H1 (cell line): ENCODE measurements at regions not wholly inside any gene's neighbourhood (a gene's known extent, or its start where the extent isn't known, plus 50 kb on each side); places are given as distances from the start of the nearest gene placed in this dataset.

ENCODE experiments used
- CTCF ChIA-PET: fragments of 300-600 bp; sonication (Branson Sonifier 250); formaldehyde crosslinking; loops from one replicate; lab custom pipeline; 2021; ENCODE audit not compliant: partially characterized antibody; lab: Charles Lee
- POLR2A ChIA-PET: fragments of 300-600 bp; sonication (Branson Sonifier 250); formaldehyde crosslinking; loops from one replicate; lab custom pipeline; 2021; ENCODE audit warnings: inconsistent platforms; ENCODE audit not compliant: partially characterized antibody; lab: Charles Lee
- DNase-seq, 2 experiments: peaks; one replicate each; pipeline versions ENCODE4 v3.0.0 to v3.0.0-alpha.2; 2010 to 2022; ENCODE audit warnings: low spot score in 2 of 2, low read depth in 1 of 2, mixed read lengths in 1 of 2
- FAIRE-seq: peaks from 2 replicates; lab custom pipeline; 2011; peaks lifted over from hg19 to GRCh38; lab: Jason Lieb, UNC
- H2AFZ ChIP-seq: 2 replicates; pipeline ENCODE4 v1.8.1; 2012; ENCODE audit warnings: low read length, inconsistent platforms
- H2AK5ac ChIP-seq: 2 replicates; pipeline ENCODE4 v1.6.1; 2013; ENCODE audit warnings: low read depth, low read length
- H2BK120ac ChIP-seq: replicated peaks from 2 replicates; pipeline ENCODE3; 2013; ENCODE audit warnings: low read depth, low read length, inconsistent platforms
- H2BK12ac ChIP-seq: 2 replicates; pipeline ENCODE4 v1.6.1; 2013; ENCODE audit warnings: low read depth, low read length
- H2BK15ac ChIP-seq: 2 replicates; pipeline ENCODE4 v1.6.1; 2013; ENCODE audit warnings: low read length
- H2BK20ac ChIP-seq: 2 replicates; pipeline ENCODE4 v1.6.1; 2013; ENCODE audit warnings: low read length
- H2BK5ac ChIP-seq: 2 replicates; pipeline ENCODE4 v1.6.1; 2013; ENCODE audit warnings: low read depth, low read length
- H3K14ac ChIP-seq: 2 replicates; pipeline ENCODE4 v1.6.1; 2013; ENCODE audit warnings: inconsistent platforms; ENCODE audit not compliant: insufficient read length
- H3K18ac ChIP-seq: 2 replicates; pipeline ENCODE4 v1.6.1; 2013; ENCODE audit warnings: low read length; ENCODE audit errors: extremely low read depth
- H3K23ac ChIP-seq: 2 replicates; pipeline ENCODE4 v1.6.1; 2013; ENCODE audit warnings: inconsistent platforms; ENCODE audit not compliant: insufficient read length
- H3K23me2 ChIP-seq: 2 replicates; pipeline ENCODE4 v1.6.1; 2013; ENCODE audit warnings: low read depth, low read length
- H3K27ac ChIP-seq: 2 replicates; pipeline ENCODE4 v1.6.1; 2011; ENCODE audit warnings: low read depth, low read length, inconsistent platforms
- H3K27me3 ChIP-seq, 4 experiments: replicated peaks in 1 of 4; 1 replicate in 1 of 4; 2 replicates in 3 of 4; pipeline versions ENCODE4 v1.6.1 to v1.8.1; 2011 to 2013; ENCODE audit warnings: low read length in 3 of 4, mild to moderate bottlenecking in 3 of 4, inconsistent platforms in 2 of 4, mixed read lengths in 2 of 4, moderate library complexity in 1 of 4; ENCODE audit not compliant: control insufficient read depth in 3 of 4, insufficient read depth in 3 of 4; ENCODE audit errors: extremely low read depth in 1 of 4
- H3K36me3 ChIP-seq, 4 experiments: 2 replicates each; pipeline versions ENCODE4 v1.6.1 to v1.8.1; 2011 to 2013; ENCODE audit warnings: mild to moderate bottlenecking in 4 of 4, low read length in 3 of 4, moderate library complexity in 2 of 4, control low read depth in 1 of 4, inconsistent platforms in 1 of 4; ENCODE audit not compliant: insufficient read depth in 4 of 4, control insufficient read depth in 2 of 4
- H3K4ac ChIP-seq: replicated peaks from 2 replicates; pipeline ENCODE3; 2013; ENCODE audit warnings: low read length, low read depth, mixed read lengths, inconsistent platforms; ENCODE audit not compliant: insufficient read length
- H3K4me1 ChIP-seq, 4 experiments: replicated peaks in 1 of 4; 1 replicate in 1 of 4; 2 replicates in 3 of 4; pipeline versions ENCODE4 v1.6.1 to v1.8.1; 2011 to 2013; ENCODE audit warnings: low read length in 3 of 4, inconsistent platforms in 2 of 4, mixed read lengths in 1 of 4; ENCODE audit not compliant: insufficient read depth in 4 of 4, control insufficient read depth in 3 of 4
- H3K4me2 ChIP-seq, 2 experiments: 2 replicates each; pipeline versions ENCODE4 v1.6.1 to v1.8.1; 2011 to 2013; ENCODE audit warnings: low read depth in 2 of 2, low read length in 2 of 2, control low read depth in 1 of 2, inconsistent platforms in 1 of 2, mild to moderate bottlenecking in 1 of 2; ENCODE audit not compliant: insufficient read depth in 1 of 2
- H3K4me3 ChIP-seq, 4 experiments: fragments of 200-600, 300-600 bp in 1 of 4; sonication (generic), shearing (Covaris generic), sonication (Bioruptor Twin) in 1 of 4; 2 replicates each; pipeline versions ENCODE4 v1.5.1 to v1.8.1; 2011 to 2016; ENCODE audit warnings: low read length in 4 of 4, low read depth in 3 of 4, control low read depth in 2 of 4, inconsistent platforms in 2 of 4, mild to moderate bottlenecking in 2 of 4, mixed read lengths in 1 of 4, moderate library complexity in 1 of 4; ENCODE audit not compliant: insufficient read depth in 2 of 4; ENCODE audit errors: extremely low read depth in 1 of 4
- H3K56ac ChIP-seq: replicated peaks from 2 replicates; pipeline ENCODE3; 2013; ENCODE audit warnings: low read depth, mild to moderate bottlenecking, mixed read lengths, low read length, inconsistent platforms; ENCODE audit not compliant: insufficient read length
- H3K79me1 ChIP-seq: 2 replicates; pipeline ENCODE4 v1.6.1; 2013; ENCODE audit warnings: low read depth, low read length, control low read depth
- H3K79me2 ChIP-seq, 2 experiments: 2 replicates each; pipeline versions ENCODE4 v1.6.1 to v1.8.1; 2012 to 2013; ENCODE audit warnings: low read length in 2 of 2, mild to moderate bottlenecking in 2 of 2, inconsistent platforms in 1 of 2; ENCODE audit not compliant: insufficient read depth in 2 of 2, control insufficient read depth in 1 of 2
- H3K9ac ChIP-seq, 4 experiments: replicated peaks in 1 of 4; 1 replicate in 1 of 4; 2 replicates in 3 of 4; pipeline versions ENCODE4 v1.6.1 to v1.8.1; 2011 to 2013; ENCODE audit warnings: low read depth in 3 of 4, low read length in 3 of 4, control low read depth in 2 of 4, mild to moderate bottlenecking in 2 of 4, moderate library complexity in 2 of 4, inconsistent platforms in 1 of 4; ENCODE audit errors: extremely low read depth in 1 of 4
- H3K9me3 ChIP-seq, 2 experiments: 2 replicates each; pipeline versions ENCODE4 v1.6.1 to v1.8.1; 2012 to 2013; ENCODE audit warnings: mild to moderate bottlenecking in 2 of 2, moderate library complexity in 2 of 2, control low read depth in 1 of 2, inconsistent platforms in 1 of 2, low read depth in 1 of 2, low read length in 1 of 2, mixed read lengths in 1 of 2; ENCODE audit not compliant: insufficient read depth in 2 of 2
- H4K20me1 ChIP-seq, 2 experiments: replicated peaks in 1 of 2; 2 replicates each; pipeline versions ENCODE3 to v1.8.1; 2011 to 2013; ENCODE audit warnings: inconsistent platforms in 2 of 2, low read length in 2 of 2, mild to moderate bottlenecking in 1 of 2; ENCODE audit not compliant: insufficient read depth in 2 of 2, control insufficient read depth in 1 of 2
- H4K5ac ChIP-seq: 2 replicates; pipeline ENCODE4 v1.6.1; 2013; ENCODE audit warnings: low read length, low read depth, mixed read lengths, inconsistent platforms; ENCODE audit not compliant: insufficient read length
- H4K8ac ChIP-seq: 2 replicates; pipeline ENCODE4 v1.8.0; 2013; ENCODE audit warnings: mild to moderate bottlenecking, moderate library complexity, low read length, inconsistent platforms; ENCODE audit not compliant: insufficient read depth; ENCODE audit errors: extremely low read depth
- H4K91ac ChIP-seq: replicated peaks from 2 replicates; pipeline ENCODE3; 2013; ENCODE audit warnings: low read length, mixed read lengths, inconsistent platforms; ENCODE audit not compliant: insufficient read length
- CHD2 ChIP-seq: IDR thresholded peaks from 2 replicates; pipeline ENCODE4 v1.6.1; 2012; ENCODE audit warnings: low read length, improper control_type of control experiment
- CTBP2 ChIP-seq: IDR thresholded peaks from 2 replicates; pipeline ENCODE4 v1.7.0; 2011; ENCODE audit warnings: borderline replicate concordance, mild to moderate bottlenecking, moderate library complexity, mixed read lengths, low read length; ENCODE audit not compliant: insufficient read depth, insufficient read length
- FOSL1 ChIP-seq: IDR thresholded peaks from 2 replicates; pipeline ENCODE4 v1.6.1; 2011; ENCODE audit warnings: mild to moderate bottlenecking, low read depth, low read length, moderate library complexity; ENCODE audit not compliant: insufficient read depth
- KDM5A ChIP-seq: fragments of 200-600 bp; IDR thresholded peaks from 2 replicates; pipeline ENCODE4 v1.7.1; 2012; ENCODE audit warnings: mild to moderate bottlenecking, low read length, inconsistent platforms, mixed read lengths
- POU5F1 ChIP-seq: IDR thresholded peaks from 2 replicates; pipeline ENCODE4 v1.6.1; 2011; ENCODE audit warnings: low read depth, mild to moderate bottlenecking, low read length, moderate library complexity
- RAD21 ChIP-seq, 2 experiments: IDR thresholded peaks in 1 of 2; conservative IDR thresholded peaks in 1 of 2; 2 replicates each; pipeline ENCODE4 v1.6.1; 2011; ENCODE audit warnings: low read depth in 2 of 2, low read length in 2 of 2, improper control_type of control experiment in 1 of 2, inconsistent platforms in 1 of 2, mild to moderate bottlenecking in 1 of 2, moderate library complexity in 1 of 2
- RNF2 ChIP-seq: fragments of 200-900, 300-1000 bp; sonication (generic); IDR thresholded peaks from 2 replicates; pipeline ENCODE4 v1.7.1; 2016; ENCODE audit warnings: borderline replicate concordance, low read depth, mild to moderate bottlenecking, antibody characterized with exemption, low read length; ENCODE audit not compliant: poor library complexity, severe bottlenecking; ENCODE audit errors: missing control alignments
- SAP30 ChIP-seq: fragments of 300-600 bp; sonication (generic); IDR thresholded peaks from 2 replicates; pipeline ENCODE4 v1.7.1; 2012; ENCODE audit warnings: low read length, moderate library complexity, mild to moderate bottlenecking, inconsistent platforms; ENCODE audit not compliant: insufficient read depth, insufficient replicate concordance
- WGBS, 2 experiments: shearing (Covaris generic) in 1 of 2; methylation state at CpG; one replicate each; pipeline versions ENCODE4 v1.1.6 to v1.1.7; 2013 to 2015; ENCODE audit warnings: low lambda C conversion rate in 2 of 2, mixed read lengths in 2 of 2, inconsistent platforms in 1 of 2, low coverage in 1 of 2, missing lambda C conversion rate in 1 of 2; ENCODE audit not compliant: insufficient replicate concordance in 2 of 2, insufficient coverage in 1 of 2, insufficient read length in 1 of 2; ENCODE audit errors: extremely low coverage in 1 of 2, missing lambda C conversion rate in 1 of 2; 5-methylcytosine and 5-hydroxymethylcytosine counted together
- TF ChIP-seq, protein P1 (sequence below): IDR thresholded peaks from 2 replicates; pipeline ENCODE4 v1.6.1; 2011; ENCODE audit warnings: low read depth, mild to moderate bottlenecking, low read length; ENCODE audit not compliant: insufficient read depth

DNA sequence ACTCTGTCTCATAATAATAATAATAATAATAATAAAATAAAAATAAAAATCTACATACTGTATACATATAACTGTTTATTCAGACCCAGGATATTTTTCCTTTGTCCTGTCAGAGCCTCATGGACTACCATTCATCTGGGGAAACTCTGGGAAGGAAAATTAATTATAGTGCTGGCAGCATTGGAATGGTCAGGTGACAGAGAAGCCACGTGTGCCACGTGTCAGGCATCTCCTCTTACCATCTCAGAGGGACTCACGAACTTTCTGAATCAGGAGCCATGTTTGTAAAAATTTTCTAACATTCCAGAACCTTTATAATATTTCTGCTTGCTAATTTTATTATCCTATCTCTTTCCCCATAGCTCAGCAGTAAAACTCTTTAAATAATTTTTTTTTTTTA is 97.8 kb upstream of the HNRNPU start:
- H4K91ac ChIP-seq: no peak overlapping the region
- H2AFZ ChIP-seq: no peak overlapping the region
- no peaks in the 10 kb centered on the region for H3K23me2 ChIP-seq
- H2AK5ac ChIP-seq: no peak overlapping the region
- FAIRE-seq (no peak), DNase-seq (no peak)
- no peak overlapping the region for H3K4me3 ChIP-seq
- H4K5ac ChIP-seq: no peak overlapping the region
- H3K4ac ChIP-seq: no peak overlapping the region
- no peak for TF ChIP-seq SAP30
- TF ChIP-seq RAD21 (IDR thresholded peaks at IDR 0.05 in 1 of 2, conservative IDR thresholded peaks at IDR 0.05 in 1 of 2; ENCODE audit: low read depth in 2 of 2, low read length in 2 of 2): no peak
- TF ChIP-seq FOSL1: no peak
- no peak for TF ChIP-seq CHD2
- no peak for TF ChIP-seq CTBP2
- no peak for TF ChIP-seq KDM5A
- TF ChIP-seq POU5F1: no peak
- TF ChIP-seq RNF2: no peak
- TF ChIP-seq, protein P1, sequence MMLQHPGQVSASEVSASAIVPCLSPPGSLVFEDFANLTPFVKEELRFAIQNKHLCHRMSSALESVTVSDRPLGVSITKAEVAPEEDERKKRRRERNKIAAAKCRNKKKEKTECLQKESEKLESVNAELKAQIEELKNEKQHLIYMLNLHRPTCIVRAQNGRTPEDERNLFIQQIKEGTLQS: no peak
- no peak overlapping the region for H3K4me2 ChIP-seq
- no peaks in the 10 kb centered on the region for H3K27me3 ChIP-seq
- no peak overlapping the region for H3K27ac ChIP-seq
- no peak overlapping the region for H2BK12ac ChIP-seq
- H3K56ac ChIP-seq: no peak overlapping the region
- no peak overlapping the region for H2BK5ac ChIP-seq
- H3K9ac ChIP-seq: no peak overlapping the region
- no peak overlapping the region for H4K8ac ChIP-seq
- peaks cover 0 to 2% (median 0%) of the 10 kb centered on the region in 4 experiments; a peak in 1 of 7 replicates for H3K4me1 ChIP-seq
- H3K79me2 ChIP-seq: no peaks in the 10 kb centered on the region
- no peak overlapping the region for H3K14ac ChIP-seq
- H2BK20ac ChIP-seq: no peak overlapping the region
- no peaks in the 10 kb centered on the region for H3K79me1 ChIP-seq
- no peak overlapping the region for H2BK15ac ChIP-seq
- no peak overlapping the region for H3K18ac ChIP-seq
- H4K20me1 ChIP-seq: no peaks in the 10 kb centered on the region
- H3K36me3 ChIP-seq: no peaks in the 10 kb centered on the region
- WGBS, 2 experiments: 90% methylated on average over 3 of the region's 3 CpGs; no CpG with 5 or more reads in 1 of the 2 experiments
- POLR2A ChIA-PET: interaction anchor here (1.1 kb wide), 1 partner anchor 9 kb away, joined by 3 read pairs; no protein-coding TSS in a partner anchor
- CTCF ChIA-PET: interaction anchor here (0.6 kb wide), 1 partner anchor 92 kb away, joined by 3 read pairs; no protein-coding TSS in a partner anchor
- no peak overlapping the region for H2BK120ac ChIP-seq
- H3K23ac ChIP-seq: no peak overlapping the region
- no peaks in the 10 kb centered on the region for H3K9me3 ChIP-seq
